Tongue (tissue), 2 donors: ENCODE measurements at regions not wholly inside any gene's neighbourhood (a gene's known extent, or its start where the extent isn't known, plus 50 kb on each side); places are given as distances from the start of the nearest gene placed in this dataset. TPM values are rescaled to one million over a fixed set of nuclear protein-coding genes. Genes with fewer than 3 reads are reported as not detected.

Experiments
- DNase-seq: peaks from one replicate; pipeline ENCODE4 v3.0.0-alpha.2; 2015
- small RNA-seq: library from RNA; depleted of rRNA; stranded (forward); fragments of <200 nt; gene quantifications from one replicate; pipeline ENCODE3, GENCODE V24; 2014; ENCODE audit warnings: low replicate concordance

DNA sequence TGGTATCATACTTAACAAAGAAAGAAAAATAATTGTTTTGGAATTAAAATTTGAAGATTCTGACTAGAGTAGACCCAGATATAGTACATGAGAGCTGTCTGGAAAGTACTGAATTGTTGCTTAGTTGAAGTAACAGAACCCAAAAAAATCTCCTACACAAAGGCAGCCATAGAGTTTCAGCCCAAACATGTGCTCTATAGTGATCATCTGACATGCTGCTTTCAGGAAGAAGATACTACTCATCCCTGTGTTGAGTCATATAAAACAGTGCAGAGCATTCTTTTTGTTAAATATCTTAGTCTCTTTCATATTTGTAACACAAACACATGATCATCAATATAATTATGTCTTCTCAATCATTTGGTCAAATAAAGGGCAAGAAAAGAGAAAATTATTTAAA lies 84.8 kb upstream of the PTPRM start:
- no peak for DNase-seq

- DNase-seq: no peak
Observed at GRCh38 chr18:7485616-7486015, 81.5 kb upstream of the PTPRM start.

- no peak for DNase-seq
Observed at GRCh38 chr18:7488571-7488970, 78.5 kb upstream of the PTPRM start.

DNA sequence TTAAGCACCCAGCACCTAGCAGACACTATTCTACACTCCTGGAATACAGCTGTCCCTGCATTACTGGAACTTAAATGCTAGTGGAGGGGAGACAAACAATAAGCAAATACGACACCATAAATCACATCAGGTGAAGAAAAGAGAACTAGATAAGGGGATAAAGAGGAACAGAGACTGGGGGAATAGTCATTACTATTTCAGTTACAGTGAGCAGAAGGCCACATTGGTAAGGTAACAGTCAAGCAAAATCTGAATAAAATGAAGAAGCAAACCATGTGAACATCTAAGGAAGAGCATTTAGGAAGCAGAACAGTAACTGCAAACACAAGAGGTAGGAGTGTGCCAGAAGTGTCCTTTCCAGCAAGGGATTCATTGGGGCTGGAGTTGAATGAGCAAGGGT lies 77.0 kb upstream of the PTPRM start:
- DNase-seq: no peak

- no peak for DNase-seq
Observed at GRCh38 chr18:7492385-7492784, 74.7 kb upstream of the PTPRM start.

DNA sequence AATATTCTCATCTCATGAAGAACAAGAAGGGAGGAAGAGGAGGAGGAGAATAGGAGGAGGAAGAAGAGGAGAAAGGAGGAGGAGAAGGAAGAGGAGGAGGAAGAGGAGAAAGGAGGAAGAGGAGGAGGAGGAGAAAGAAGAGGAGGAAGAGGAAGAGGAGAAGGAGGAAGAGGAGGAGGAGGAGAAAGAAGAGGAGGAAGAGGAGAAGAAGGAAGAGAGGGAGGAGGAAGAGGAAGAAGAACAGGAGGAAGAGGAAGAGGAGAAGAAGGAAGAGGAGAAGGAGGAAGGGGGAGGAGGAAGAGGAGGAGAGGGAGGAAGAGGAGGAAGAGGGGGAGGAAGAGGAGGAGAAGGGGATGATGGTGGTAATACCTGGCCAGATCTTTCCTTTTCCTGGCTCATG lies 70.0 kb upstream of the PTPRM start:
- no peak for DNase-seq

DNA sequence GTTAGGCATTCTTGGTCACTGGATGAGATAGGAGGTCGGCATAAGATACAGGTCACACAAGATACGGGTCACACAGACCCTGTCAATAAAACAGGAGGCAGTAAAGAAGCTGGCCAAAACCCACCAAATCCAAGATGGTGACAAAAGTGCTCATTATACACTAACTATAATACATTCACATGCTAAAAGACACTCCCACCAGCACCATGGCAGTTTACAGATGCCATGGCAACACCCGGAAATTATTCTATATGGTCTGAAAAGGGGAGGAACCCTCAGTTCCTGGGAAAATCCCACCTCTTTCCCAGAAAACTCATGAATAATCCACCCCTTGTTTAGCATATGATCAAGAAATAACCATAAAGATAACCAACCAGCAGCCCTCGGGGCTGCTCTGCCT lies 56.0 kb upstream of the PTPRM start:
- DNase-seq: no peak

DNA sequence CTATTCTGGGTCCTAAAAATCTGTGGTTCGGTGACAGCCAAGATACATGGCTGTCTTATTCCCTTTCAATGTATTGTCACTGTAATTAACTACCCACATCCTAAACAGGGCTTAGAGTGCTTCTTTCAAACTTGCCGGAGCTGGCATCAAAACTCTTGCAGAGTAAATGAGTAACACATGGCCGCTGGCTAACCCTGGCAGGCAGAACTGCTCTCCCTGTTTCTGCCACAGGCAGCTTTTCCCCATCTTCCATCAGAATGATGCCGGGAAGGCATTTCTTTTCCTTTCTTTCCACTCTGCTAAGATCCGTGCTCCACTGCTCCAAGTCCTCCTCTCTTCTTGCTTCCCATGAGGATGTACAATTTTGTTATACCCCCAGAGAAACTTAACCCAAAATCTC lies 54.8 kb upstream of the PTPRM start:
- DNase-seq: peak; percentile 11

GRCh38 chr18:7512990-7513389 lies 54.1 kb upstream of the PTPRM start:
- no peak for DNase-seq

DNA sequence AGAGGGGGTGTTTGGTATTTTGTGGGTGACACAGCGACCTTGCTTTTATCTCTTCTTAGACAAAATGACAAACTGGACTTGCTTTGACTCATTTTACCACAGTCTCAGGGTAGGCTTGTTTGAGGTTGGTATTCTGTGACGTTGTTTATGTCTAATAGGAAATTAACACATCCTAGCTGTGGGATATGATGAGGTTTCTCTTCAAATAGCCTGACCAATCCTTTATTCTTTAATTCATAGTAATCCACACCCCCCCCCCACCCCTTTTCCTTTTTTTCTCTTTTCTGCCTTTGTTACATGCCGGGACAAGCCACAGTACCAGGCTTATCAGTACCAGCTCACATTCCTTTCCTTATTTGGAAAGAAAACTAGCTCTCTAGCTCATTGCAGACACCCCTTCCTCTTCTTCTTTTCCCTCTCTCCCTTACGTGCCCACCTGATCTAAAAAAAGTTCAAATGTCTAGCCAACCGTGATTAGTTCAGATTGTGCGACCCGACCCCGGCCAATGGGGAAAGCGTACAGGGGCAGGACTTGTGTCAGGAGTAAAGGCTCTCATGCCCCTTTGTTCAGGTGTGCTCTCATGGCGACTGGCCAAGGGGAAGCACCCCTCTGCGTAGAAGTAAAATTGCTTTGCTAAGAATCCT lies 52.2 kb upstream of the PTPRM start:
- no peak for DNase-seq

DNA sequence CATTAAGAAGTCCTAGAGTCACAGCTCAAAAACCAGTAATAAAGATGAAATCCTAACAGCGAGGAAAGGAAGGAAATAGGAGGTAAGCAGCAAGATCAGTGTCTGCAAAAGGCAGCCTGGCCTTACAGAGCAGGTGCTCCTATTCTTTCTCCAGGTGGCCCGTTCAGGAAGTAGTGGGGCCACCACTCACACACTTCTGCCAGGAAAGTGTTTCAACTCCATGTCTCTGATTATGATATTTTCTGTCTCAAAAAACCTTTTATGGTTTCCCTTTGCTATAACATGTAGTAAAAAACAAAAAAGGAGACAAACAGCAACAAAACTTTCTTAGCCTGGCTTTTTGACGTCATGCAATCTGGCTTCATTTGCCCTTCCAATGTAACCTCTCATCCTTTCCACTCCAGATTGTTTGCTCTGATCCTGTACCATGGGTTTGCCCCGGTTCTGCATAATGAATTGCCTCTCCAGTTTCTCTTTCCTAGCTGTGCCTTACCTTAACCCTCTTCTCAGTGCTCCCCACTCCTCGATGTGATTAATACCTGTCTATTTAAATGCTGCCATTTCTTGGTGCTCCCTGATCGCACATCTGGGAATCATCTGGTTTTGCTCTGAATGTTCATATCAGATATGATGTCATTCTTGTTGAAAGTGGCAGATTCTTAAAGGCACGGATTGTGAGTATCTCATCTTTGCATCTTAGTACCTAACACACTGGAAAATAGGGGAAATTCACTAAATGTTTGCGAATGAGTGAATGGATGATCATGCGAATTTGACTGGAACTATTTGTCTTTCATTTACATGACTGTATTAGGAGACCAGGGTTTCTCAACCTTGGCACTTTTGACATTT lies 50.6 kb upstream of the PTPRM start:
- DNase-seq: no peak

Small RNA genes lying in the stretch of these regions (small RNA-seq; reads per million reads assigned to genes)
- not detected for gene RF00554
